ENCODE measurements at regions not wholly inside any gene's neighbourhood (a gene's known extent, or its start where the extent isn't known, plus 50 kb on each side); places are given as distances from the start of the nearest gene placed in this dataset.

DNA sequence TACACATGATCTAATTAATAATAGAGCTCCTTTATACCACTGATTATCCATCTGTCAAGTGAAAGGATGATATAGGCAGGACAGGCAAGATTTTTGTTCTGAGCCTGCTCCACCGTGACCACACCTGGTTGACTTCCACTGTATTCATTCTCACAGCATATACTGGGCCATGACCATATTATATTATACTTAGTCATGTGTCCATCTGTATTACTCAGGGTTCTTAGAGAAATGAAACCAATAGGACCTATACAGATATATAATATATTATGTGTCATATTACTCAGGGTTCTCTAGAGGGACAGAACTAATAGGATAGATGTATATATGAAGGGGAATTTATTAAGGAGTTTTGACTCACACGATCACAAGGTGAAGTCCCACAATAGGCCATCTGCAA lies 675.1 kb downstream of the GRXCR1 start:
- H3K9ac ChIP-seq (ENCODE audit: control insufficient read depth, insufficient read depth, low read length) = no peak overlapping the region
- no peaks in the 10 kb centered on the region for H3K79me2 ChIP-seq (ENCODE audit: control insufficient read depth, insufficient read depth, low read length)
- no peak for ATAC-seq
- no peak overlapping the region for H3K4me3 ChIP-seq
- WGBS (ENCODE audit: insufficient coverage, insufficient replicate concordance, low lambda C conversion rate, missing lambda C conversion rate) = 0% methylated on average over 2 of the region's 2 CpGs
- ChIA-PET RAD21 (ENCODE audit: unreplicated experiment) (interaction anchor here (1.0 kb wide), 1 partner anchor 40 kb away, joined by 3 read pairs; no protein-coding TSS in a partner anchor), SMC1A (ENCODE audit: uncharacterized antibody, unreplicated experiment) (no interaction called here), POLR2A (no interaction called here), CTCF (no interaction called here)
- no peak overlapping the region for H3K27ac ChIP-seq (ENCODE audit: control insufficient read depth, insufficient read depth)
- no peak for DNase-seq (ENCODE audit: low read depth, low spot score)
- no peaks in the 10 kb centered on the region for H4K20me1 ChIP-seq (ENCODE audit: control insufficient read depth, insufficient read depth)
- no peak for FAIRE-seq
- no peak overlapping the region for H2AFZ ChIP-seq (ENCODE audit: control insufficient read depth, low read depth, low read length)
- intact Hi-C loops (cut with micrococcal nuclease; ENCODE audit: unreplicated experiment) (no loop called here), in situ Hi-C loops (cut with MboI) (no loop called here)
- BruUV-seq (replicated peaks) = no TSS peak
- no peaks in the 10 kb centered on the region for H3K27me3 ChIP-seq (replicated peaks in 1 of 2; ENCODE audit: control insufficient read depth in 2 of 2, insufficient read depth in 2 of 2, low read length in 1 of 2)
- no peaks in the 10 kb centered on the region for H3K36me3 ChIP-seq (ENCODE audit: control insufficient read depth in 2 of 2, insufficient read depth in 2 of 2, low read length in 1 of 2)
- no peak overlapping the region for H3K4me2 ChIP-seq (ENCODE audit: control insufficient read depth, insufficient read depth)
- H3K4me1 ChIP-seq (ENCODE audit: control insufficient read depth, insufficient read depth, low read length) = no peaks in the 10 kb centered on the region
- H3K9me3 ChIP-seq (replicated peaks; ENCODE audit: control insufficient read depth, insufficient read depth, low read length) = no peaks in the 10 kb centered on the region
- TF ChIP-seq ESRRA (IDR thresholded peaks at IDR 0.05; ENCODE audit: low read length) (no peak), KAT2A (conservative IDR thresholded peaks at IDR 0.05; ENCODE audit: control insufficient read depth, low read depth, low read length) (no peak), RELA (IDR thresholded peaks at IDR 0.05; ENCODE audit: borderline replicate concordance, partially characterized antibody) (no peak), SMC3 (IDR thresholded peaks at IDR 0.05; ENCODE audit: borderline replicate concordance, low read length) (no peak), TBL1XR1 (IDR thresholded peaks at IDR 0.05; ENCODE audit: low read depth, low read length) (no peak), FOS (IDR thresholded peaks at IDR 0.05; ENCODE audit: borderline replicate concordance, extremely low read depth, insufficient read length) (no peak)
- TF ChIP-seq, protein P1, sequence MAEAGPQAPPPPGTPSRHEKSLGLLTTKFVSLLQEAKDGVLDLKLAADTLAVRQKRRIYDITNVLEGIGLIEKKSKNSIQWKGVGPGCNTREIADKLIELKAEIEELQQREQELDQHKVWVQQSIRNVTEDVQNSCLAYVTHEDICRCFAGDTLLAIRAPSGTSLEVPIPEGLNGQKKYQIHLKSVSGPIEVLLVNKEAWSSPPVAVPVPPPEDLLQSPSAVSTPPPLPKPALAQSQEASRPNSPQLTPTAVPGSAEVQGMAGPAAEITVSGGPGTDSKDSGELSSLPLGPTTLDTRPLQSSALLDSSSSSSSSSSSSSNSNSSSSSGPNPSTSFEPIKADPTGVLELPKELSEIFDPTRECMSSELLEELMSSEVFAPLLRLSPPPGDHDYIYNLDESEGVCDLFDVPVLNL (IDR thresholded peaks at IDR 0.05; ENCODE audit: low read depth, low read length) = no peak

DNA sequence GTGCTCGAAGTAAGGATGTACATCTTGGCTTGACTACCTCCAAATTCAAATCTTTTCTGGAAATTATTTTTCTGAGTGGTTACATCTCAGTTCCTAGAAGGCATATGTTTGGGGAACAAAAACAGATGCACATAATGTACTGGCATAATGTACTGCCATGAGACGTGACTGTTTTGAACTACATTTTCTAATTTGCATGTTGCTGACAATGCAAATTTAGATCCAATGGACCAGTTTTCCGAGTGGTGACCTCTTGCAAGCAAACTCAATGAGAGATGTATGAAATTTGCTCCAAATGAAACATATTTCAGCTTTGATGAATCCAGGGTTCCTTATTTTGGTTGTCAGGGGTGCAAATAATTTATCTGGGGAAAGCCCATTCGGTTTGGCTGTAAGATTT lies 694.3 kb downstream of the GRXCR1 start:
- H3K36me3 ChIP-seq (ENCODE audit: control insufficient read depth in 2 of 2, insufficient read depth in 2 of 2, low read length in 1 of 2) = no peaks in the 10 kb centered on the region
- no TSS peak for BruUV-seq (replicated peaks)
- POLR2A ChIA-PET = no interaction called here
- no peak overlapping the region for H3K9ac ChIP-seq (ENCODE audit: control insufficient read depth, insufficient read depth, low read length)
- intact Hi-C loops (cut with micrococcal nuclease; ENCODE audit: unreplicated experiment) (no loop called here), in situ Hi-C loops (cut with MboI) (no loop called here)
- no peaks in the 10 kb centered on the region for H4K20me1 ChIP-seq (ENCODE audit: control insufficient read depth, insufficient read depth)
- RAD21 ChIA-PET (ENCODE audit: unreplicated experiment) = no interaction called here
- no peak for FAIRE-seq
- SMC1A ChIA-PET (ENCODE audit: uncharacterized antibody, unreplicated experiment) = no interaction called here
- no peak overlapping the region for H3K27ac ChIP-seq (ENCODE audit: control insufficient read depth, insufficient read depth)
- DNase-seq (ENCODE audit: low read depth, low spot score) = no peak
- no peaks in the 10 kb centered on the region for H3K79me2 ChIP-seq (ENCODE audit: control insufficient read depth, insufficient read depth, low read length)
- no peak overlapping the region for H3K4me3 ChIP-seq
- H3K27me3 ChIP-seq (replicated peaks in 1 of 2; ENCODE audit: control insufficient read depth in 2 of 2, insufficient read depth in 2 of 2, low read length in 1 of 2) = no peaks in the 10 kb centered on the region
- ATAC-seq = no peak
- CTCF ChIA-PET = no interaction called here
- H2AFZ ChIP-seq (ENCODE audit: control insufficient read depth, low read depth, low read length) = no peak overlapping the region
- no peaks in the 10 kb centered on the region for H3K9me3 ChIP-seq (replicated peaks; ENCODE audit: control insufficient read depth, insufficient read depth, low read length)
- H3K4me2 ChIP-seq (ENCODE audit: control insufficient read depth, insufficient read depth) = no peak overlapping the region
- WGBS (ENCODE audit: insufficient coverage, insufficient replicate concordance, low lambda C conversion rate, missing lambda C conversion rate) = 4% methylated on average over 4 of the region's 4 CpGs
- H3K4me1 ChIP-seq (ENCODE audit: control insufficient read depth, insufficient read depth, low read length) = no peaks in the 10 kb centered on the region
- TF ChIP-seq SUPT20H (IDR thresholded peaks at IDR 0.05; ENCODE audit: borderline replicate concordance, control insufficient read depth, low read depth, low read length) = no peak

Measured in GM12878 (cell line).